ENCODE measurements at regions not wholly inside any gene's neighbourhood (a gene's known extent, or its start where the extent isn't known, plus 50 kb on each side); places are given as distances from the start of the nearest gene placed in this dataset.

DNA sequence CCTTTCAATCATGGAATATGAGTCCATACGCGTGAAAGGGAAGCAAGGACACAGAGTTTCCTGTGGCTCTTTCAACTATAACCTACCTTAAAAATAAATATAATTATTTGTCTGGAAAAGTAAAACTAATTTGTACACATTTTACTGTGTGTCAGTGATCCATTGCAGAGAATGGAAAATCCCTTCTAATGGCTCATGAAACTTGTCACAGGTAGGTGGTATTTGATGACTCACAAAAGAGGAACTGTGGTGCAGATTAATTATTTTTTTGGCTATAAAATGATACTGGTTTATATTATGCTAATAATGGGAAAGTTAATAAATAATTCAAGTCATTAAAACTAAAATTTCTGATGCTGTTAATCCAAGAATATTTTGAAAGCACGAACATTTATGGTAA, 792.2 kb downstream of the METTL15 start:
- TF ChIP-seq POLR2A (IDR thresholded peaks at IDR 0.05; ENCODE audit: borderline replicate concordance, extremely low read depth, insufficient read depth, insufficient read length): no peak
- TF ChIP-seq YY1 (IDR thresholded peaks at IDR 0.05; ENCODE audit: extremely low read depth, insufficient replicate concordance, low read depth, low read length): no peak
- TF ChIP-seq ZNF274 (IDR thresholded peaks at IDR 0.05; ENCODE audit: low read depth, low read length): no peak
- TF ChIP-seq, protein P1, sequence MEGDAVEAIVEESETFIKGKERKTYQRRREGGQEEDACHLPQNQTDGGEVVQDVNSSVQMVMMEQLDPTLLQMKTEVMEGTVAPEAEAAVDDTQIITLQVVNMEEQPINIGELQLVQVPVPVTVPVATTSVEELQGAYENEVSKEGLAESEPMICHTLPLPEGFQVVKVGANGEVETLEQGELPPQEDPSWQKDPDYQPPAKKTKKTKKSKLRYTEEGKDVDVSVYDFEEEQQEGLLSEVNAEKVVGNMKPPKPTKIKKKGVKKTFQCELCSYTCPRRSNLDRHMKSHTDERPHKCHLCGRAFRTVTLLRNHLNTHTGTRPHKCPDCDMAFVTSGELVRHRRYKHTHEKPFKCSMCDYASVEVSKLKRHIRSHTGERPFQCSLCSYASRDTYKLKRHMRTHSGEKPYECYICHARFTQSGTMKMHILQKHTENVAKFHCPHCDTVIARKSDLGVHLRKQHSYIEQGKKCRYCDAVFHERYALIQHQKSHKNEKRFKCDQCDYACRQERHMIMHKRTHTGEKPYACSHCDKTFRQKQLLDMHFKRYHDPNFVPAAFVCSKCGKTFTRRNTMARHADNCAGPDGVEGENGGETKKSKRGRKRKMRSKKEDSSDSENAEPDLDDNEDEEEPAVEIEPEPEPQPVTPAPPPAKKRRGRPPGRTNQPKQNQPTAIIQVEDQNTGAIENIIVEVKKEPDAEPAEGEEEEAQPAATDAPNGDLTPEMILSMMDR (IDR thresholded peaks at IDR 0.05 in 2 of 3, conservative IDR thresholded peaks at IDR 0.05 in 1 of 3; ENCODE audit: borderline replicate concordance in 1 of 3, insufficient read depth in 1 of 3, low read depth in 2 of 3, low read length in 2 of 3): no peak
- TF ChIP-seq, protein P2, sequence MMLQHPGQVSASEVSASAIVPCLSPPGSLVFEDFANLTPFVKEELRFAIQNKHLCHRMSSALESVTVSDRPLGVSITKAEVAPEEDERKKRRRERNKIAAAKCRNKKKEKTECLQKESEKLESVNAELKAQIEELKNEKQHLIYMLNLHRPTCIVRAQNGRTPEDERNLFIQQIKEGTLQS (IDR thresholded peaks at IDR 0.05): no peak
- TF ChIP-seq RAD21 (IDR thresholded peaks at IDR 0.05; ENCODE audit: low read depth): no peak
- TF ChIP-seq JUND (IDR thresholded peaks at IDR 0.05): no peak
- TF ChIP-seq FOSL1 (IDR thresholded peaks at IDR 0.05; ENCODE audit: low read depth): no peak
- no peak for TF ChIP-seq EZH2 (IDR thresholded peaks at IDR 0.05)
- TF ChIP-seq EZH2phosphoT487 (IDR thresholded peaks at IDR 0.05; ENCODE audit: borderline replicate concordance): no peak
- TF ChIP-seq CBX3 (IDR thresholded peaks at IDR 0.05; ENCODE audit: low read depth): no peak
- TF ChIP-seq REST (IDR thresholded peaks at IDR 0.05; ENCODE audit: low read depth): no peak
- TF ChIP-seq SIN3A (IDR thresholded peaks at IDR 0.05; ENCODE audit: low read depth): no peak
